Stimulated activated CD8-positive, alpha-beta memory T cell treated with anti-CD3 and anti-CD28 coated beads, Interleukin-12 subunit alpha, Interleukin-12 subunit beta, amount 100 ng/mL, for 4 hours (primary cell): ENCODE measurements at regions not wholly inside any gene's neighbourhood (a gene's known extent, or its start where the extent isn't known, plus 50 kb on each side); places are given as distances from the start of the nearest gene placed in this dataset.

Experiments used
- DNase-seq: peaks from one replicate; pipeline ENCODE4 v3.0.0-alpha.2; 2020; ENCODE audit warnings: low read depth

- DNase-seq = no peak
Observed at GRCh38 chrX:5082705-5083104, 1146.0 kb downstream of the NLGN4X start.

GRCh38 chrX:5080791-5081190, 1147.9 kb downstream of the NLGN4X start:
- DNase-seq = no peak

GRCh38 chrX:5068550-5068949, 1160.1 kb downstream of the NLGN4X start:
- DNase-seq = no peak

GRCh38 chrX:5057786-5058185, 1170.9 kb downstream of the NLGN4X start:
- no peak for DNase-seq

GRCh38 chrX:5054852-5055251, 1173.8 kb downstream of the NLGN4X start:
- DNase-seq = no peak

- DNase-seq = no peak
Observed at GRCh38 chrX:5051831-5052491, 1176.7 kb downstream of the NLGN4X start.

GRCh38 chrX:5042563-5042962, 1186.1 kb downstream of the NLGN4X start:
- DNase-seq = no peak

- no peak for DNase-seq
Observed at GRCh38 chrX:5031792-5032191, 1196.9 kb downstream of the NLGN4X start.

- no peak for DNase-seq
Observed at GRCh38 chrX:5015451-5015850, 1213.2 kb downstream of the NLGN4X start.

GRCh38 chrX:4994855-4995254, 1233.8 kb downstream of the NLGN4X start:
- DNase-seq = no peak

- no peak for DNase-seq
Observed at GRCh38 chrX:4978613-4979012, 1250.1 kb downstream of the NLGN4X start.

- no peak for DNase-seq
Observed at GRCh38 chrX:4971646-4972045, 1257.0 kb downstream of the NLGN4X start.

GRCh38 chrX:4964112-4964511, 1250.7 kb upstream of the PRKX start:
- no peak for DNase-seq

GRCh38 chrX:4963432-4963831, 1250.0 kb upstream of the PRKX start:
- DNase-seq = no peak

GRCh38 chrX:4944767-4945166, 1231.3 kb upstream of the PRKX start:
- no peak for DNase-seq

GRCh38 chrX:4936315-4936714, 1222.9 kb upstream of the PRKX start:
- DNase-seq = no peak

GRCh38 chrX:4935846-4936245, 1222.4 kb upstream of the PRKX start:
- DNase-seq = no peak

- no peak for DNase-seq
Observed at GRCh38 chrX:4935401-4935800, 1222.0 kb upstream of the PRKX start.

GRCh38 chrX:4932790-4933189, 1219.3 kb upstream of the PRKX start:
- DNase-seq = no peak

- no peak for DNase-seq
Observed at GRCh38 chrX:4930426-4930825, 1217.0 kb upstream of the PRKX start.

- no peak for DNase-seq
Observed at GRCh38 chrX:4925911-4926310, 1212.5 kb upstream of the PRKX start.

GRCh38 chrX:4909348-4909747, 1195.9 kb upstream of the PRKX start:
- DNase-seq = no peak

- DNase-seq = no peak
Observed at GRCh38 chrX:4905576-4905975, 1192.1 kb upstream of the PRKX start.

GRCh38 chrX:4881277-4881676, 1167.8 kb upstream of the PRKX start:
- DNase-seq = no peak

- DNase-seq = no peak
Observed at GRCh38 chrX:4878640-4879039, 1165.2 kb upstream of the PRKX start.
